Activated T-cell treated with anti-CD3 and anti-CD28 coated beads, Interleukin-2, amount 50 U/mL, for 24 hours (primary cell): ENCODE measurements at regions not wholly inside any gene's neighbourhood (a gene's known extent, or its start where the extent isn't known, plus 50 kb on each side); places are given as distances from the start of the nearest gene placed in this dataset.

Source experiments
- DNase-seq: peaks from one replicate; pipeline ENCODE4 v3.0.0-alpha.2; 2020
- H3K27ac Mint-ChIP-seq: 2 replicates; pipeline ENCODE4 v1.8.0; 2020; ENCODE audit warnings: mild to moderate bottlenecking, mixed read lengths
- H3K27me3 Mint-ChIP-seq: 2 replicates; pipeline ENCODE4 v1.8.0; 2020; ENCODE audit warnings: mixed read lengths
- H3K36me3 Mint-ChIP-seq: 2 replicates; pipeline ENCODE4 v1.8.0; 2020; ENCODE audit warnings: low read depth, mixed read lengths
- H3K4me1 Mint-ChIP-seq: 2 replicates; pipeline ENCODE4 v1.8.0; 2020; ENCODE audit warnings: low read depth, mixed read lengths
- H3K4me3 Mint-ChIP-seq: 2 replicates; pipeline ENCODE4 v1.8.0; 2020; ENCODE audit warnings: mild to moderate bottlenecking, moderate library complexity, mixed read lengths
- H3K9me3 Mint-ChIP-seq: 2 replicates; pipeline ENCODE4 v1.8.0; 2020; ENCODE audit warnings: mixed read lengths

DNA sequence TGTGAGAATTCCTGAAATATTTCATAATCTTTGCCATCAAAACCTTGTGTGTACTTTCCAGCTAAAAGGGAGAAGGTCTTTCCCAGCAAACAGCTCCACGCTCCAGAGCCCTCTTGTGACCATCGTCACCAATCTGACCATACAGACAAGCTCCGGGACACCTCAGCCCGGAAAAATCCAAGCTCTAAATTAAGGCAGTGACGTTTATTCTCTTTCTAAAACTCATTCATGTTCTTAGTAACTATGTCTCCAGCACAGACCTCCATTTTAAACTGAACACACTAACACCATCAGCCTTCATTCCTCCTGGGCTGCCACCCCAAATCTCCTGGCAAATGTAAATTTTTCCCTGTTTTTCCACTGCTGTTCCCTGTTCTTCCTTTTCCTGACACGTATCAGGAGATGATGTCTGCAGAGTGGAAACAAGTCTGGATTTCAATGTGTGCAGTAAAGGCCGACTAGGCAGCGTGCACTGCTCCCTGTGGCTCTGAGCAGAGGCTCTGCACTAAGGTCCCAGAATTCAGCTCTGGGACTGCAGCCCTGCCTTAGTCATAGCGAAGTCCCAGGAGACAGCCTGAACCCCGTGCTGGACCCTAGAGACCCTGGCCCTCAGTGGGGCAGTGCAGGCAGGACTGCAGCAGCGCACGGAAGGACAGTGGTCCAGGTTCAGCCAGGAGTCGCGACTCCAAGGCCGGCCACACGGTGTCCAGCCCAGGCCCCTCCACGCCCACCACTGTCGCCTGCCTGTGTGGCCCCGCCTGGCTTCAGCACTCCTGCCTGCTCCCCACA lies 452.5 kb upstream of the SALL3 start:
- Mint-ChIP-seq H3K4me3 (no peak overlapping the region), H3K9me3 (no peaks in the 10 kb centered on the region), H3K4me1 (no peaks in the 10 kb centered on the region), H3K36me3 (no peaks in the 10 kb centered on the region), H3K27ac (no peak overlapping the region), H3K27me3 (peaks cover 6% of the 10 kb centered on the region)
- no peak for DNase-seq

DNA sequence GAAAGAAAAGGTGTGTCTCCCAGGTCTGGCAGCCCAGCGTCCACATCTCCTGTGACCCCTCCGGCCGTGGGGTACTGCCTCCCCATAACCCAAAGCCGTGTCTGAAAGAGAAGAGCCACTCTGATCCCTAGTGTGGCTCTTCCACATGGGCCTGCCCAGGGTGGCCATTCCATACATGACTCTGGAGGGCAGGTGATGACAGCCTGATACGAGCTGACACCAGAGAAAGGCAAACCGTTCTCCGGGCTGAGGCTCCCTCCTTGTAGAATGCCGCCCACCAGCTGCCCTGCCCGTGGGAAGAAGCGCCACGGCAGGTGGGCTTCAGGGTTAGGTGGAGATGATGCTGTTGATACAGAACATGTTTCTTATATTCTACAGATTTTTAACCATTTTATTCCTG lies 451.6 kb upstream of the SALL3 start:
- Mint-ChIP-seq H3K27me3 (peaks cover 6% of the 10 kb centered on the region), H3K9me3 (no peaks in the 10 kb centered on the region), H3K27ac (no peak overlapping the region), H3K36me3 (no peaks in the 10 kb centered on the region), H3K4me1 (no peaks in the 10 kb centered on the region), H3K4me3 (no peak overlapping the region)
- DNase-seq = no peak

DNA sequence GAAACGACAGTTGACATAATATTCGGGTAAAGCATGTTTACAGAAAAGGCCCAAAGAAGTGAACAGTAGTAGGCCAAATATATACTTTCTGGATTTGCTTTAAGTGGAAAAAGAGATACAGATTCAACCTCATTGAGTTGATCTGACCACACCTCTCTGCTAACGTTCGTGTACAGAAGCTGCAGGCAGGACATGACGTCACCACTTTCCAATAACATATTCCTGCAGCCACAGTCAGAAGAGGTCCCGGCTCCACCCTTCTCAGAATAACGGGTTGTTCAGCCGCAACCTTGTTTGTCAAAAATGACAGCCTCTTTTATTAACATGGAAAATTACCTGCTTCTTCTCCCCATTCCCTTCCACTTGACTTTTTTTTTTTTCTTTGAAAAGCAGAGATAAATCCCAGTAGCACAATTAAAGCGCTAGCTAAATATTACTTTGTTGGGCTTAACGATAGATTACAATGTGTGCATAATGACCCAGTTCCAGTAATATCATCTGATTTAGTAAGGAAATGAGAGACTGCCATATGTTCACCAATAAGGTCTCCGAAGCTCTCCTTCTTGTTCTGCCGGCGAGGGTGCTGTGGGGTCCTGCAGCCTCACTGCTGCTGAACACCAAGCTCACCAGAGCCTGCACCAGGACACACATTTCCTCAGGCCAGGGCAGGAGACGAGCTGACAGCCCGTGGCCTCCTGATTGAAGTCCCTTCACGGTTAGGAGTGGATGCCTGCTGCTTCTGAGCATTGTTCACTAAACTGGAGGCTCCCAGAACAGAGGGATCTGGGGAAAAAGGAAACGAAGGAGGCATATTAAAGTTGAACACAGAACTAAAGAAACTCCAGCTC lies 451.0 kb upstream of the SALL3 start:
- H3K27ac Mint-ChIP-seq = no peak overlapping the region
- no peak for DNase-seq
- H3K4me3 Mint-ChIP-seq = no peak overlapping the region
- no peaks in the 10 kb centered on the region for H3K4me1 Mint-ChIP-seq
- H3K36me3 Mint-ChIP-seq = no peaks in the 10 kb centered on the region
- H3K27me3 Mint-ChIP-seq = peaks cover 4% of the 10 kb centered on the region
- no peaks in the 10 kb centered on the region for H3K9me3 Mint-ChIP-seq

DNA sequence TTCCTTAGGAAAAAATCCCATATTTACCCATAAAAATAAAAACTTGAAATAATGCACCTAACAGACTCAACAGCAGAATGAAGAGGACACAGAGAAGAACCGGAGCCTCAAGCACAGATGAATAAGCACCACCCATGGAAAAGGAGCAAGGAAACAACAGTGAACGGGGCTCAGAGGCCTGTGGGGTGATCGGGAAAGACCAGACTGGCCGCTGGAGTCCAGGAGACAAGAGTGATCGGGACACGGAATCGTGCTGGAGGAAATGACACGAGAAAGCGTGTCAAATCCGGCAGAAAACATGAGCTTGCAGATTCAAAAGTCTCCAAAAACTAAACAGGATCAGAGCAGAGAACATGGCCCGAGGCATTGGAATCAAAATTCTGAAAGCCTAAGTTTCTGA lies 448.0 kb upstream of the SALL3 start:
- H3K36me3 Mint-ChIP-seq = no peaks in the 10 kb centered on the region
- no peaks in the 10 kb centered on the region for H3K4me1 Mint-ChIP-seq
- no peak overlapping the region for H3K27ac Mint-ChIP-seq
- H3K4me3 Mint-ChIP-seq = no peak overlapping the region
- DNase-seq = no peak
- no peaks in the 10 kb centered on the region for H3K9me3 Mint-ChIP-seq
- peaks cover 4% of the 10 kb centered on the region for H3K27me3 Mint-ChIP-seq

DNA sequence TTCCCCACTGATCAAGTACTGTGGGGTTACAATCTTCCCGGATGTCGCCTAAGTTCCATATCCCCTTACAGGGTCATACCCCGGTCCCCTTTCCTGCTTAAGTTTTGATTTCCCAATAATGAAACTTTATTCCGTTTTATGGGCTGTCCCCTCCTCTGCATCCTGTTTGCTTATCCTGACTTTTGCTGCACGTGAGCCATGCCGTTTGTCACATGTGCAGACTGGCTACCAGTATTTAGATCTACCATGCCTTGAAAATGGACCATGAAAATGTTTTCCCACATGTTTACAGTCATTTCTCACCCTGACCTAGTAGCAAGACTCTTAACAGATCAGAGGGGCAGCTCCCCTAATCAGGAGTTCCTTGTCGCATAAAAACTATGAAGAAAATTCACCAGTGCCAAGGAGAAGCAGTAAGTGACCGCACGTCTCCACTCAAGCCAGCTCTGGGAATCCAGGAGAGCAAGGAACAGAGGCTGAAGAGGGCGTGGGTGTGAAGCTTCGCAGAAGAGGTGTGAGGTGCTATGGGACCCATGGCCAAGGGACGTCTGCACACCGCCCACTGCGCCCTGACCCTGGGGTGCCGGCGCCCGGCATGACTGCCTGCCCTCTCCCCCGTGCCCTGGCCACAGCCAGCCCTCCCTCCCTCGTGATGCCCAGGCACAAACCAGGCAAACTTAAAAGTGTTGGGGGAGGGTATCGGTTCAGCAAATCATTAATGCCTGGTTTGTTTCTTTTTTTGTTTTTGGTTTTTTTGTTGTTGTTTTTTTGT lies 440.8 kb upstream of the SALL3 start:
- Mint-ChIP-seq H3K27ac (no peak overlapping the region), H3K4me3 (no peak overlapping the region), H3K9me3 (no peaks in the 10 kb centered on the region), H3K27me3 (peaks cover 2% of the 10 kb centered on the region), H3K4me1 (peaks cover 8% of the 10 kb centered on the region), H3K36me3 (no peaks in the 10 kb centered on the region)
- no peak for DNase-seq

DNA sequence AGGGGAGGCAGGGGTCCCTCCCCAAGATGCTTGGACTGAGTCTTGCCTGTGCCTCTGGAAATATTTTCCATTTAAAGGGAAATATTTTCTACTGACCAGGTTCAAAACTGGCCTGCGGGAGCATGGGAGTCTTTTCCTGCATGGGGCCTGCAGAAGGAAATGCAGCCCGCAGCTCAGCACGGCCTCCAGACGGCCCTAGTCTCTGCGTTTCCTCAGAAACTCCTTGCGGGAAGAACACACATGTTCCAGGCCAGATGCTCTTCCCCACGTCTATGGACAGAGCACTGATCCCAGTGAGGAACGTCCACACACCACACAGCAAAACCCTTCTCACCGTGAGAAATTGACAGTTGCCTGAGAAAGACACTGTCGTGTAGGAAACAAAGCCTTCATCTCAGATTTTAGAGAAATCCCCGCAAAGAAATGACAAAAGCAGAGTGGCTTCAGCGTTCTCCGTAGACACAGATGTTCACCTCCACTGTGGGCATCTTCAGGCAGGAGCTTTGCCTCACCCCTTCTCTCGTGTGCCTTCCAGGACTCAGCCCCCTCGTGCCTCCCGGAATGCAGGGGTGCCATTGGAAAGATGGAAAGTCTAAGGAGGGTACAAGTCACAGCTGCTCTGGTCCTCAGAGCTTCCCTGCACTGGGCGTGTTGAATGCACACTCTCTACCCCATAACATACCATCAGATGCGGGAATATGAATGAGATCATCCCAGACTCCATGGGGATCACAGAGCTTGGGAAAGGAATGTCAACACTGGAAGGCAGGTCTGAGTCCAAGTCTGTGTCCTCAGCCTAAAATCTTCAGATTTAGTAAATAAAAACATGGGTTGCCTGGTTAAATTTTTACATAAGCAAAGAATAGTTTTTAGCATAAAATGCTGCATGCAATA lies 438.7 kb upstream of the SALL3 start:
- Mint-ChIP-seq H3K9me3 (no peaks in the 10 kb centered on the region), H3K27me3 (peaks cover 2% of the 10 kb centered on the region), H3K36me3 (no peaks in the 10 kb centered on the region), H3K27ac (no peak overlapping the region), H3K4me3 (no peak overlapping the region), H3K4me1 (peaks cover 8% of the 10 kb centered on the region)
- no peak for DNase-seq

DNA sequence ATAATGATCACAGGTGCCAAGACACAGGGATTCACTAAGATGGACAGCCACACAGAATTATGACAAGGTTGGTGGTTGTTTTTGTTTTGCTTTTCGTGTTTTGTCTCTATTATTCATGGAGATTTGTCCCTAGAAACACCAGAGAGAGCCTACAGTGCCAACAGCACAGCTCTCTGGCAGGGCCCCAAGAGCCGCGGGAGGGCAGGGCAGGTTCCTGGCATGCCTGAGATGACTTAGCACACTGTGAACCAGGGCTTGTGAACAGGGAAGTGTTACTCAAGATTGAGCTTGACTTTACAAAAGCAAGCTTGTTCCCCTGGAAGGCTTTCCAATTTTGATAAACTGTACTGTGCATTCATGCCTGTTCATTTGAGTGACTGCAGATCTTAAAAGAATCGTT lies 437.4 kb upstream of the SALL3 start:
- Mint-ChIP-seq H3K4me3 (no peak overlapping the region), H3K9me3 (no peaks in the 10 kb centered on the region), H3K36me3 (no peaks in the 10 kb centered on the region), H3K27me3 (peaks cover 2% of the 10 kb centered on the region), H3K4me1 (peaks cover 8% of the 10 kb centered on the region), H3K27ac (no peak overlapping the region)
- DNase-seq = no peak

DNA sequence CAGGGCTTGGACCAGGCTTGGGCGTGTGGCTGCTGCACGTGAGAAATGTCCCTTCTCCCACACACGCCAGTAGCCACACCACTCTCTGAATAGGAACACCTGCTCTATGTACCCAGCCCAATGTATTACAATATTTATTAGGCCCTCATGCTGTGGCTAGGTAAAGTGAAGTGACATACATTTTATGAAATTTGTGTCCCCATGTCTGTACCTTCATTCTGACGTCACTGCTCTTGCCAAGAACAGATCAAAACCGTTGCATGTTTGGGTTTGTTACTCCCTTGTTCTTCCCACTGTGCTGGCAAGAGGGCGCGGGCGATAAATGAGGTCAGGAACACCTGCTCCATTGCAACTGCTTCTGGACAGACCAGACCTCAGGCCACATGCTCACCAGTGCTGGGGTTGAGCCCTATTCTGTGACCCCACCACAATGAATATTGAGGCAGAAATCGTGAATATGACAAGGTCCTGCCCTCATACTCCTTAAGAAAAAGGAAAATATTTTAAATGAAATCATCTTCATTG lies 436.4 kb upstream of the SALL3 start:
- H3K27me3 Mint-ChIP-seq = peaks cover 2% of the 10 kb centered on the region
- H3K36me3 Mint-ChIP-seq = no peaks in the 10 kb centered on the region
- DNase-seq = no peak
- H3K27ac Mint-ChIP-seq = no peak overlapping the region
- H3K9me3 Mint-ChIP-seq = no peaks in the 10 kb centered on the region
- no peak overlapping the region for H3K4me3 Mint-ChIP-seq
- H3K4me1 Mint-ChIP-seq = peaks cover 8% of the 10 kb centered on the region

DNA sequence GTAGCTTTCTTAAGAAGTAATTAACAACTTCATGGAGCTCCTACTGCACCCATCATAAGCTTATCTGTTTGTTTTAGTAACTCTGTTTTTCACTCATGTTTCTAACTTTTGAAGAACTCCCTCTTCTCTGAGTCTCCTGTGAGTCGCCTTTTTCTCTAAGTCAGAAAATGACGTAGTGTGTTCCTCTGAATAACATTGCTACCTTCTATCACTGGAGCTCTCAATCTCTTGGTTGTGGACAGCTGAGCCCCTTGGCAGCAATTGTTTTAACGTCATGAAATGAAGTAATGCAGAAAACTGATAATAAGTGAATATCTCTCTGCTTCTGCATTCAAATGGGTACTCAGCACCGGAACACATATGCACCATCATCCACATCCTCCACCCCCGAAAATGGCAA lies 433.3 kb upstream of the SALL3 start:
- Mint-ChIP-seq H3K36me3 (no peaks in the 10 kb centered on the region), H3K9me3 (peaks cover 3% of the 10 kb centered on the region), H3K4me3 (no peak overlapping the region), H3K27me3 (peaks cover 3% of the 10 kb centered on the region), H3K4me1 (peaks cover 1% of the 10 kb centered on the region), H3K27ac (no peak overlapping the region)
- no peak for DNase-seq

DNA sequence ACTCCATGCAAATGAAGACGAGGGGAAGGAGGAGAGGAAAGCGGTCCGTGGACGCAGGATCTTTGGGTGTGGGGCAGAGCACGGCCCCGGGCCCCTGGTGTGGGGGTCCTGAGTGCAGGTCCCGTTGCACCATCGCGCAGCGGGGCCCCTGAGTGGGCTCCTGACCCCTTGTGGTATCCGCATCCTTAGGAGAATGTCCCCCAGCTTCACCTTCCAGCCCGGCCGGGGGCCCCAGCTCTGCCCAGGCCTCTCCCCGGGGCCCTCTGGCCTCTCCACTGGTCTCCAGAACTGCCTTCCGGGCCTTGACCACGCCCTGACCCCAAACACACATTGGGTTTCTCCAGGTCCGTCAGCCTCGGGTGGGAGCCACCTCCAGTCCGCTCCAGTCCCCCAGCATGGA lies 431.8 kb upstream of the SALL3 start:
- H3K36me3 Mint-ChIP-seq = no peaks in the 10 kb centered on the region
- peaks cover 3% of the 10 kb centered on the region for H3K27me3 Mint-ChIP-seq
- DNase-seq = no peak
- H3K4me3 Mint-ChIP-seq = no peak overlapping the region
- H3K27ac Mint-ChIP-seq = no peak overlapping the region
- peaks cover 3% of the 10 kb centered on the region for H3K9me3 Mint-ChIP-seq
- no peaks in the 10 kb centered on the region for H3K4me1 Mint-ChIP-seq

DNA sequence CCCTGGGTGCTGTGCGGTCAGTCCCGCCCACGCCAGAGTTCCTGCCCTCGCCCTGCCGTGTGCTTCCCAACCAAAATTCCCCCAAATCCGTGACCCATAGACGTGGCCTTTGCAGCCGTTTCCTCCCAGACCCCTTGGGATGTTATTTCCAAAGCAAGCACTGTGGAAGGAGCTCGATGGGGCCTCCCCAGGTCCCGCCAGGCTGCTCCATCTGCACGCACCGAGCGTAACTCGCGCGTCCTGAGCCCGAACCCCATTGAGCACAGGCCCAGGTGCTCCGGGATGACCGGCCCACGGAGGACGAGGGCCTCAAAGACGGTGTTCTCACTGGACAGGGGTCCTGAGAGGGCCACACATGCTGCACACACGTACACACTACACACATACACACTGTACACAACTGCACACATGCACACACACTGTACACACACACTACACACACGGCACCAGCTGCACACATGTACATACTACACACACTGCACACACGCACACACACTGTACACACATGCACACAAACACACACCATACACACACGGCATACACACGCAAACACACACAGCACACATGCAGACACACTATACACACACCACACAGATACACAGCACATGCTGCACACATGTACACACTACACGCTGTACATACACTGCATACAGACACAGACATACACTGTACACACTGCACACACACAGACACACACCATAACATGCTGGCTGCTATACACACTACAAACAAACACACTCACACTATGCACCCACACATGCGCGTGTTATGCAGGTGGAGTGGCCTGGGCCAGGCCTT lies 431.2 kb upstream of the SALL3 start:
- H3K27ac Mint-ChIP-seq = no peak overlapping the region
- no peak for DNase-seq
- H3K27me3 Mint-ChIP-seq = peaks cover 3% of the 10 kb centered on the region
- no peaks in the 10 kb centered on the region for H3K4me1 Mint-ChIP-seq
- no peaks in the 10 kb centered on the region for H3K36me3 Mint-ChIP-seq
- peaks cover 3% of the 10 kb centered on the region for H3K9me3 Mint-ChIP-seq
- H3K4me3 Mint-ChIP-seq = no peak overlapping the region

DNA sequence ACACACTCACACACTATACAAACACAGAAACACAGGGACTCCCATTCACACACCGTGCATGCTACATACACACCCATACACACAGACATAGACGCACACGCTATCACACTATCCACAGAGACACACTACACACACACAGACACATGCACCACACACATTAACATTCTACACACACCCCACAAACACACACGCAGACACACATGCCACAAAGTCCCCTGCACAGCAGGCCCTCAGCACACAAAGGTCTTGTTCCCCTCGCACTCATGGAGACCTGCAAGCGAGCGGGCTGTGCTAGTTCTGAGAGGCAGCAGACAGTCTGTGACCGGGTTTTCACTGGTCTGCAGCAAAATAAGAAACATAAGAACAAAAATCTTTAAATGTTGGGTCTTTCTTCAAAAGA lies 429.6 kb upstream of the SALL3 start:
- no peak overlapping the region for H3K4me3 Mint-ChIP-seq
- DNase-seq = no peak
- H3K27me3 Mint-ChIP-seq = peaks cover 3% of the 10 kb centered on the region
- H3K9me3 Mint-ChIP-seq = peaks cover 7% of the 10 kb centered on the region
- no peaks in the 10 kb centered on the region for H3K4me1 Mint-ChIP-seq
- H3K36me3 Mint-ChIP-seq = no peaks in the 10 kb centered on the region
- H3K27ac Mint-ChIP-seq = no peak overlapping the region

DNA sequence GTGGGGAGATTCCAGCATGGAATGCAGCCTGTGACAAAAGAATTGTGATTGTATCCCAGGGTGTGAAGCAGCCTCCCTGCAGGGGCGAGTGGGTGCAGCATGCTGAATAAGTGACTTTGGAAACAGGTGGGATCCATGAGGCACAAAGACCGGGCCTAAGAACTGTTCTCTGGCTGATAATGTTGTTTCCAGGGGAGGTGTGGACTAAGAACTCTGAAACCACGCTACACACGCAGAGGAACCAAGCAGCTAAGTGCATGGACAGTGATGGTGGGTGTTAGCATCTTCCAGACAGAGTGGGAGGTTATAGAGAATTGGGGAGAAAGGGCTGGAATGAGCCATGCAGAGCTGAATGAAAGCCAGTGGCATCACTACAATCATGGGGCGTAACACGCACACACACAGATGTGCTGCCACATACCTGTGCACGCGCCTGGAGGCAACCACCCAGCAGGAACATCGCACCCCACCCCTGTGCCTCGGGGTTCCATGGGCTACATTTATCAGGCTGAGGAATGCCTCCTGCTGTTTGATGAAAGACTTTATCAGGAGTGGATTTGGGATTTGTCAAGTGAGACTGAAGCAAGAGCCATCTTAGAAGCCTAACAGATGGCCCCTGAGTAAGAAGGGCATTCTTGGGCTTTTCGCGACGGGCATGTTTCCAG lies 424.5 kb upstream of the SALL3 start:
- DNase-seq = no peak
- Mint-ChIP-seq H3K9me3 (peaks cover 13% of the 10 kb centered on the region), H3K4me1 (no peaks in the 10 kb centered on the region), H3K27ac (no peak overlapping the region), H3K27me3 (no peaks in the 10 kb centered on the region), H3K36me3 (no peaks in the 10 kb centered on the region), H3K4me3 (no peak overlapping the region)
